ENCODE measurements at regions not wholly inside any gene's neighbourhood (a gene's known extent, or its start where the extent isn't known, plus 50 kb on each side); places are given as distances from the start of the nearest gene placed in this dataset.

- no peaks in the 10 kb centered on the region for H3K36me3 ChIP-seq
- TF ChIP-seq CTCF (IDR thresholded peaks at IDR 0.05): no peak
- no peak overlapping the region for H3K27ac ChIP-seq
- peaks cover 24 to 33% of the 10 kb centered on the region in 2 experiments for H3K4me1 ChIP-seq (ENCODE audit: control insufficient read depth in 1 of 2, insufficient read depth in 1 of 2, low read depth in 1 of 2, low read length in 1 of 2)
- no peak overlapping the region for H3K4me3 ChIP-seq (ENCODE audit: low read depth in 1 of 2, low read length in 1 of 2)
- H3K9me3 ChIP-seq: no peaks in the 10 kb centered on the region
- no peaks in the 10 kb centered on the region for H3K27me3 ChIP-seq
Measured at GRCh38 chr21:38922474-38923235, 116.9 kb downstream of the ETS2 start.

GRCh38 chr21:38921511-38922251 lies 116.0 kb downstream of the ETS2 start:
- Histone ChIP-seq H3K27me3 (no peaks in the 10 kb centered on the region), H3K4me3 (ENCODE audit: low read depth in 1 of 2, low read length in 1 of 2) (no peak overlapping the region), H3K27ac (no peak overlapping the region), H3K9me3 (no peaks in the 10 kb centered on the region), H3K4me1 (ENCODE audit: control insufficient read depth in 1 of 2, insufficient read depth in 1 of 2, low read depth in 1 of 2, low read length in 1 of 2) (peaks cover 14 to 24% of the 10 kb centered on the region in 2 experiments), H3K36me3 (no peaks in the 10 kb centered on the region)
- TF ChIP-seq CTCF (IDR thresholded peaks at IDR 0.05): no peak

- no peak overlapping the region for H3K27ac ChIP-seq
- peaks cover 5 to 15% of the 10 kb centered on the region in 2 experiments for H3K4me1 ChIP-seq (ENCODE audit: control insufficient read depth in 1 of 2, insufficient read depth in 1 of 2, low read depth in 1 of 2, low read length in 1 of 2)
- no peaks in the 10 kb centered on the region for H3K27me3 ChIP-seq
- H3K36me3 ChIP-seq: no peaks in the 10 kb centered on the region
- H3K9me3 ChIP-seq: no peaks in the 10 kb centered on the region
- H3K4me3 ChIP-seq (ENCODE audit: low read depth in 1 of 2, low read length in 1 of 2): no peak overlapping the region
- no peak for TF ChIP-seq CTCF (IDR thresholded peaks at IDR 0.05)
Measured at GRCh38 chr21:38920631-38921398, 115.1 kb downstream of the ETS2 start.

GRCh38 chr21:38918607-38919346 lies 113.0 kb downstream of the ETS2 start:
- Histone ChIP-seq H3K36me3 (no peaks in the 10 kb centered on the region), H3K9me3 (no peaks in the 10 kb centered on the region), H3K4me1 (ENCODE audit: control insufficient read depth in 1 of 2, insufficient read depth in 1 of 2, low read depth in 1 of 2, low read length in 1 of 2) (peaks cover 5 to 6% of the 10 kb centered on the region in 2 experiments), H3K27me3 (no peaks in the 10 kb centered on the region), H3K27ac (no peak overlapping the region), H3K4me3 (ENCODE audit: low read depth in 1 of 2, low read length in 1 of 2) (no peak overlapping the region)
- no peak for TF ChIP-seq CTCF (IDR thresholded peaks at IDR 0.05)
